ENCODE measurements at regions not wholly inside any gene's neighbourhood (a gene's known extent, or its start where the extent isn't known, plus 50 kb on each side); places are given as distances from the start of the nearest gene placed in this dataset.
A peak's percentile ranks its signal among the peaks of the same experiment; 100 is the strongest.

DNA sequence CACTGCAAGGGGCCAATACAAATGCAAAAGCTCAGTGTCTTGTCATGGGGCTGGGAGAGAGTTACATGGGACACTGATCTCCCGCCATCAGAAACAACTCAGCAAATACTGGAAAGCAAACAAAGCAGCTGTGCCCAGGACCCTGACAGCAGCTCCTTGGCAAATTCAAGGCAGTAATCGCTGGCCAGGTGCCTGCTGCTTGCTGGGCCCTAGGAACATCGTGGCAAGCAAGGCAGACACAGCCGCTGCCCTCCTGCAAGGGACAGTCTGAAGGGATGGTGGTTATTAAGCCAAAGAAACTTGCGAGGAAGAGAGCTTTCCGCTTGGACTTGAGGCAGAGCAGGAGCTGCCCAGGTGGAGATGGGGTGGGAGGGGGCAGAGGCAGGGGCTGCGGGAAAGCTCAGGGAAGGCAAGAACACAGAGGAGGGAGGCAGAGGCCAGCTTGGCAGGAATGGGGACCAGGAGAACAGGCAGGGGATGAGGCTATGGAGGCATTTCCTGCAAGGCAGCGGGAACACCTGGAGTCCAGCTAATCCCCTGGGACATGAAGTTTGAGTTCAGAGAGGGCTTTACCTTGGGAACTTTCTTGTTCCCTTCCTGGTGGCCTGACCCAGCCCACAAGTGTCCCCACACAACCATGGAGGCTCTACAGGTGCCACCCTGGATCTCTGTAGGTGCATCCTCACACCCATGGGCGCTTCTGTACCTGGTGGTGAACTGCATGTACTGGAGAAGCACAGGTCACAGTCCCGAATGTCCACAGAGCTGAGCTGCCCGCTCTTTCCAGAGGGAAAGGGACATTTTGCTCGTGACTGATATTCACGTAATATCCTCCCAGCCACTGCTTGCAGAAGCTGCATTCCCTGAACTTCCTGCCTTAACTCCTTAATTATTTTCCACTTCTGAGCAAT lies 78.7 kb upstream of the ATP2B2 start:
- no peak for FAIRE-seq
- DNase-seq (ENCODE audit: low spot score) = no peak

GRCh38 chr3:10585945-10586344 lies 80.6 kb upstream of the ATP2B2 start:
- FAIRE-seq = no peak
- DNase-seq (ENCODE audit: low spot score) = no peak

DNA sequence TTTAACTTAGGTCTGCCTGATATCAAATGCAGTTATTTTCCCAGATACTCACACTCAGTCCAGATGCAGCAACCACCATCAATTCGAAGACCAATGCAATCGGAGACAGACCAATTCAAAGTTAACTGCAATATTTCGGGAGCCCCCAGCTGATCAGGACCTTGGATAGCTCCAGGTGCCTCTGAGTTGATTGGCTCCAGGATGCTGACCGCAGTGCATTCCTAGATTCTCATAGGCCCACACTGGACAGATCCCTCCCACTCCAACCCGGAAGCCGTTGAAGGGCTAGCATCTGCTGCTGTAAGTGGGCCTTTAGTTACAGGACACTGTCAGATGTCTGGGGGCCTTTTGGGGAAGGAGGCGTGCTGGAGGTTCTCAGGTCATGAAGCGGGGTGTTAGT lies 89.5 kb upstream of the ATP2B2 start:
- FAIRE-seq = no peak
- DNase-seq (ENCODE audit: low spot score) = peak; percentile 14

DNA sequence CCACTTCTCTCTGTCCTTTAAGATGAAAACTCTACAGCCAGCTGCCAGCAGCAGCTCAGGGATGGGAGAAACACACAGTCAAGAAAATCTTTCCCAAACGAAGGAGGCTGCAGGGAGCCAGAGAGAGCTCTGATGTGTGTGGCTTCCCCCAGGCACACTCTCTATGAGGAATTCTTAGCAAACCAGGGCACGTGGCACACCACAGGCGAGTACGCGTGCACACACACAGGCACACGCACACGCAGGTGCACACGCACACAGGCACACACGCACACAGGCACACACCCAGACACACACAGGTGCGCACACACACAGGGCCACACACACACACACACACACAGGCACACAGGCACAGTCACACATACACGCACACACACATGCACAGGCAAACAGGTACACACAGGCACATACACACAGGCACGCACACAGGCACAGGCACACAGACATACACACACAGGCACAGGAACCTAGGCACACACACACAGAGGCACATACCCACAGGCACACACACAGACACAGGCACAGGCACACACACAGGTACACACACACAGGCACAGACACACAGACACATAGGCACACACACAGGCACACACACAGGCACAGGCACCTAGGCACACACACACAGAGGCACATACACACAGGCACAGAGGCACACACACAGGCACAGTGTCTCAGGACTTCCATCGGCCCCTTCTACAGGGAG lies 91.5 kb upstream of the ATP2B2 start:
- FAIRE-seq (no peak), DNase-seq (ENCODE audit: low spot score) (no peak)

DNA sequence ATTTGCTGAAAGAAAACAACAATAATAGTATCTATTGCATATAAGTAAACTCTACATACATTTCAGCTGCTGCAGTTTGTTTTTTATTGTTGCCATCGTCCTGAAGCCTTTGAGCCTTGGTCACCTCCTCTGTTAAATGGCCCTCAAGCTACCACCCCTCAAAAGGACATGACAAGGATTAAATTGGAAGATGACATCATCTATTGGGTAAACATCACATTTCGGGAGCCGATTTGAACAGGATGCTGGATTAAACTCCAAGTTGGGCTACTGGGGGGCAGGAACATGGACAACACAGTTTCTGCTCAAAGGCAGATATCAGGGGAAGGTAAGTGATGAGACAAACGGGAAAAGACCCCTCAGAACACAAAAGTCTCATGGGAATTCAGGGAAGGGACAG lies 92.3 kb upstream of the ATP2B2 start:
- no peak for DNase-seq (ENCODE audit: low spot score)
- no peak for FAIRE-seq

GRCh38 chr3:10599017-10599416 lies 93.6 kb upstream of the ATP2B2 start:
- FAIRE-seq (no peak), DNase-seq (ENCODE audit: low spot score) (no peak)

DNA sequence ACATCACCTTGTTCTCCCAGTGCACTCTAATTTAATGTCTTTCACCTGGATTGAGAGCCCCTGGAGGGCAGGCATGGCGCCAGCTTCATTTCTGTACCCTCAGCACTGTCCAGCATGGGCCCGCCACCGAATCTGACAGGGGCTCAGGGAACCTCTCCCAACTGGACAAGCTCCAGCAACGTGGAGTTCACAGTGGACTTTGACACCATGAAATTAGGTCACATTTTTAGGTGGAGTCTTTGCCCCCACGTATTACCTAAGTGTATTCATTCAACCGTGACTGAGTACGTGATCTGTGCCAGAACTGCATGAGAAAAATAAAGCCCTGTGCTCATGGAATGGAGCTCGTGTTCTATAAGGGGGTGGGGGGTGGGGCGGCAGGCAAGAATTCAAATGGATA lies 94.1 kb upstream of the ATP2B2 start:
- DNase-seq (ENCODE audit: low spot score) (no peak), FAIRE-seq (no peak)

DNA sequence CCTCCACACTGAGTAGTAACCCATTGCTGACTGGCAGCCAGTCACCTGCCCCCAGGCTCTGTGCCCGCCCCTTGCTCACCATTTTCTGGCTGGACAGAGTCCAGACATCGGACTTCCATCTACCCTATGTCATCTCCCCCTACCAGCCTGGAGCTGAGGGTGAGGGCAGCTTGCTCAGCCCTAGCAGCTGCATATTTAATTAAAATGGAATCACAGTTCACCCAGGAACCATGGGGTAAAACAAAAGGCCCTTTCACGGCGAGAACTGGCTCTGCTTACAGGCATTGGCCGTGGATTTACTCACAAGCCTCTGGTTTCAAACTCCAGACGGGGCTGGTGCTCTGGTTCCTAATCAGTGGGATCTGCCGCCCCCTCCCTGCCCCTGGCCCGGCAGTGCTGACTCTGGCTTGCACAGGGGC lies 94.9 kb upstream of the ATP2B2 start:
- no peak for DNase-seq (ENCODE audit: low spot score)
- no peak for FAIRE-seq

GRCh38 chr3:10600726-10601125 lies 95.3 kb upstream of the ATP2B2 start:
- FAIRE-seq = no peak
- no peak for DNase-seq (ENCODE audit: low spot score)

DNA sequence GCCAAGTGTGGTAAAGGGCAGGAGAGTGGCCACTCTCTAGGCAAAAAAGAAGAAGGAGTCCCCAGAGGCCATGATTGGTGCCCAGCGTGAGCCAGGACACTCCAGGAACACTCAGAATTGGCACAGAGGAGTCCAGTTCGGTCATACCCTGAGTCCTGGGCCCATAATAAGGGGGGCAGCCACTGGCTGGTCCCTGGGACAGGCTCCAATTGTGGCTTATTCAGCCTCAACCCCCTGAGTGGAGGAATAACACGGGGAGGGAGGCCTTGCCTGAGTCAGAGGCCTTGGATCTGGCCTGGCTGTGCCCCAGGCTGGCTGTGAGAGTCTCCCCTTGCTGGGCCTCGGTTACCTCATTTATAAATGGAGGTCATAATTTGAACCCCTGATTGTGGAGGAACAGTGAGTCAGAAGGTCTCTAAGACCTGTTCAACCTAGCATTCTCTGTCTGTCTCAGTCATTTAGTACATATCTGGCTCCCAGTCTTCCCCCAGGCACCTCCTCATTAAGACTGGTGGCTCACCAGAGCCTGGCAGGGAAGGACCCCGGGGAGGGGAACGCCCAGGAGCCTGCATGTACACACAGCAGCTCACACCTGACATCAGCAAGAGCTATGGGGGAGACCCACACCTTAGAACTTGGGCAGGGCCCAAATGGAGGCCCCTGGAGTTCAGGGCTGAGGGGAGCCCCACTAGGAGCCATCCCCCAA lies 95.9 kb upstream of the ATP2B2 start:
- FAIRE-seq = no peak
- no peak for DNase-seq (ENCODE audit: low spot score)

DNA sequence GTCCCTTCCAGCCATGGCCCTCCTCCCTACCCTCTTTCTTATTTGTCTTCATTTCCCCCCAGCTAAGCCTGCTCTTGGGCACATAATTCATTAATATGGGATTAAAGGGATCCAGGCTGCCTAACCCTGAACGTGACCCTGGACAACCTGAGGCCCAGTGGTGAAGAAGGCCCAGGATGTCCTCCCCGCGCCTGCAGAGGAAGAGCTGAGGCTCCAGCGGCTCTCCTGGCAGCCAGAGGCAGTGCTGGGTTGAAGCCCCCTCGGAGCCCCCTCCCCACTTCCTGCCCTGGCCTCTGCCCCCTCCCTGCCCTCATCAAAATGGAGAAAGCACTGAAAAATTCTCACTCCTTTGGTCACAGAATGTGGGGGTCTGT lies 96.5 kb upstream of the ATP2B2 start:
- FAIRE-seq = no peak

GRCh38 chr3:10602271-10602670 lies 96.9 kb upstream of the ATP2B2 start:
- no peak for DNase-seq (ENCODE audit: low spot score)
- no peak for FAIRE-seq

More for the DNA sequence above, 96.5 kb upstream of the ATP2B2 start:
- DNase-seq (ENCODE audit: low spot score) = no peak

DNA sequence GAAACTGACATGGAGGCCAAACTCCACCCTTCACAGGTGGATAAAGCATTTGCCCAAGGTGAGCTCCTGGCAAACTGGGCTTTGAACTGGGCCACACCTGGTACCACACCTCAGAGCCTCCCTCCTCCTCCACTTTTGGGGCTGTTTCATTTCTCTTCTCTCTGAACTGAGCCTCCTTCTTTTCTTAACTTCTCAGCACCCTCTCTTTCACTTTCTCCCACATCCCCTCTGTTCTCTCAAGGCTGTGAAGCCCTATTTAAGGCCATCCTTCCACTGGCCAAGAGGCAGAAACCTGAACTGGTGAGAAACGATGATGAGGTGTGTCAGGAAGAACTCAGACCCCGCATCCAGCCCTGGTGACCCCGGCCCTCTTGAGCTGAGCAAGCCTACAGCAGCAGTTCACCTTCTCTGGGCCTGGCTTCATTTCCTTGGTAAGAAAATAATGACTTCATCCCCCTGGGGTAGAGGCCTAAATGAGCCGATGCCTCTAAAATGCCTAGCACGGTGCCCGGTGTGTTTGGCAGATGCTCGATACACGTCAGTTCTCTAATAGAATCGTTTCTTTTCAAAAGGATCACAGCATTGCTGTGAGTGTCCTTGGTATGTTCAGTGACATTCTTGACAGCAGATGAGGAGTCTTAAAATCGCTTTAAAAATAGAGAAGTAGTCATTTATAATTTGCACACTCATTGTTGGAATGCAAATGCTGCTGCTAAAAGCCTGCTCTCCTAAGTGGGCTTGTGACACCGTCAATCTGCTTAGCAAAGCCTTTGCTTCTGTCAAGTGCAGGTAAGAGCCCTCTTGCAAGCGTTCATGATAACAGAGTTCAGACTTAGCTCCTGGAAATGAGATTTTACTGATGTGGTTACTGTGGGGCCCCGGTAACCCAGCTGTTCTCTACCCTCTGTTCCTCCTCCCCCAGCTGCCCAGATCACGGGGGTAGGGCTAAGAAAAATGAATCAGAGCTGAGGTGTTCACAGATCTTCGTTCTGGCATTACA lies 97.7 kb upstream of the ATP2B2 start:
- DNase-seq (ENCODE audit: low spot score) (no peak), FAIRE-seq (no peak)

- no peak for DNase-seq (ENCODE audit: low spot score)
- FAIRE-seq = no peak
These were observed 103.7 kb upstream of the ATP2B2 start for GRCh38 chr3:10609134-10609533.

GRCh38 chr3:10614168-10614567 lies 108.8 kb upstream of the ATP2B2 start:
- DNase-seq (ENCODE audit: low spot score) (no peak), FAIRE-seq (no peak)

GRCh38 chr3:10615715-10616114 lies 110.3 kb upstream of the ATP2B2 start:
- DNase-seq (ENCODE audit: low spot score) = no peak
- no peak for FAIRE-seq

DNA sequence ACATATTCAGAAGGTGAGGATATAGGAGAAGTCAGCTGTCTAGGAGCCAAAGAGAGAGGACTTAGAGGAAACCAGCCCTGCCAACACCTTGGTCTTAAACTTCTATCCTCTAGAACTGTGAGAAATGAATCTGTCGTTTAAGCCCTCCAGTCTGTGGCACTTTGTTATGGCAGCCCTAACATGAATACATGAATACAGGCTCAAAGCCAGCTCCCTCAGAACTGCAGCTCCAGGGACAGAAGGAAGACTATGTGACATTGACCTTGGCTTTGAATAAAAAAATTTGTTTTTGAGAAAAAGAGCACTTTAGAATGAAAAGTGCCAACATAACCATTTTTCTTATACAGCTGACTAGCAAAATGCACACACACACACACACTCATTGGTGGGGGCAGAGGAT lies 110.9 kb upstream of the ATP2B2 start:
- FAIRE-seq (no peak), DNase-seq (ENCODE audit: low spot score) (no peak)

DNA sequence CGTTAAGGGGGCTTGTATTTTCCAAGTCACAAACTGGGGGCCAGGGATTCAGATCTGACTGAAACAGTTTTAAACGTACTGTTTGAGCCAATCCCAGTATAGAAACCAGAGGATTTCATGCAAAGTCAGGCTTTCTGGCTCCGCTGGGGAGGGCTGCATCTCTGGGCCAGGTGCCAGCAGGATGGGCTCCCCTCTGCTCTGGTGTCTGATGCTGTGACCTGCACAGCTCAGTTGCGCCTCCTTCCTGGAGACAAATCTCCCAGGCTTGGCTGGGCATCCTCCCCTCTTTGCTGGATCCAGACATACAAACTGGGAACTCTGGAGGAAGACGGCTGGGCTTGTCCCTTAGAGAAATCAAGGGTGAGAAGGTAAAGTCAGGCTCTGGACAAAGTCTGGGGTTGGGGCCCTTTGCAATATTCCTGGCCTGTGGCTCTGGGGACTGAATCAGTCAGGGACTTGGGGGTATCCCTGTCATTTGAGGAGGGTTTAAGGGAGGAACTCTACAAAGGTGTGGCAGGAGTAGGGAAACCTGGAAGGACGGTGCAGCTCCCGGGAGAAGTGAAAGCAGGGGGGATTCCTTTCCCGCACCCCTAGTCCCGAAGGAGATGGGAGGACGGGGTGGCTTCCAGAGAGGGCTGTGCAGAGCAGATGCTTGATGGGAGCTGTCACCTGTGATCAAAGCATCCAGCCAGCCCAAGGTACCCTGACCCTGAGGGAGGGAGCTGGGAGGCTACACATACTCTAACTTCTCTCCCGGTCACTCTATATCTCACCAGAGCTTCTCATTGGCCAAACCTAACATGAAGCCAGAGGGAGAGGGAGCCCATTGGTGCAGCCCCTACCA lies 114.8 kb upstream of the ATP2B2 start:
- DNase-seq (ENCODE audit: low spot score) = no peak

DNA sequence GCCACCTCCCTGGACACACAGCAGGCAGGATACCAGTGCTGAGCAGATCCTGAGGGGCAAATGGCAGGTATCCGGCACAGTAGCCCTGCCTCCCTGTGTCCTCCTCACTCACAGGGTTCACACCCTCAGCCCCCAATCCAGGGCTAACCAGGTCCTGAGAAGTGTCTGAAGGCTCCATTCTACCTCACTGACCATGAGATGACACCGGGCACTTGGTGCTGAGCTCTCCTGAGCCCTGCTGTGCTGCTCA lies 115.4 kb upstream of the ATP2B2 start:
- DNase-seq (ENCODE audit: low spot score) = no peak
- no peak for FAIRE-seq

More for the DNA sequence above, 114.8 kb upstream of the ATP2B2 start:
- FAIRE-seq = no peak

GRCh38 chr3:10623578-10624275 lies 118.3 kb upstream of the ATP2B2 start:
- DNase-seq (ENCODE audit: low spot score) = no peak
- FAIRE-seq = no peak

Measured in RCC 7860 (cell line).